Lower leg skin (tissue), 4 donors: ENCODE measurements at regions not wholly inside any gene's neighbourhood (a gene's known extent, or its start where the extent isn't known, plus 50 kb on each side); places are given as distances from the start of the nearest gene placed in this dataset.

Experiments
- DNase-seq, 2 donors: peaks; one replicate each; pipeline ENCODE4 v3.0.0-alpha.2; 2019; ENCODE audit warnings: low spot score in 2 of 2
- H3K4me3 ChIP-seq: fragments of 200-600 bp; sonication (generic); 2 replicates; pipeline ENCODE4 v1.5.1; 2017; ENCODE audit warnings: mild to moderate bottlenecking, low read depth; ENCODE audit not compliant: poor library complexity, severe bottlenecking
- POLR2A ChIP-seq, 2 donors: fragments of 450-650 bp; IDR thresholded peaks; one replicate each; pipeline ENCODE4 v1.6.1; 2016 to 2017; ENCODE audit warnings: antibody characterized with exemption in 2 of 2, mild to moderate bottlenecking in 1 of 2, moderate library complexity in 1 of 2
- WGBS, 2 donors: methylation state at CpG; one replicate each; pipeline ENCODE4 v1.1.5; 2018; 5-methylcytosine and 5-hydroxymethylcytosine counted together
- intact Hi-C: fragments of 100-400 bp; cut with DNase I; formaldehyde crosslinking; loops from one replicate; pipeline ENCODE4 v1.15.0; 2023; ENCODE audit warnings: low total_unique reads
- TF ChIP-seq, protein P1 (sequence below), 3 donors: fragments of 450-650 bp; IDR thresholded peaks; one replicate each; pipeline ENCODE4 v1.5.1; 2016; ENCODE audit warnings: antibody characterized with exemption in 3 of 3, mild to moderate bottlenecking in 3 of 3, moderate library complexity in 2 of 3

DNA sequence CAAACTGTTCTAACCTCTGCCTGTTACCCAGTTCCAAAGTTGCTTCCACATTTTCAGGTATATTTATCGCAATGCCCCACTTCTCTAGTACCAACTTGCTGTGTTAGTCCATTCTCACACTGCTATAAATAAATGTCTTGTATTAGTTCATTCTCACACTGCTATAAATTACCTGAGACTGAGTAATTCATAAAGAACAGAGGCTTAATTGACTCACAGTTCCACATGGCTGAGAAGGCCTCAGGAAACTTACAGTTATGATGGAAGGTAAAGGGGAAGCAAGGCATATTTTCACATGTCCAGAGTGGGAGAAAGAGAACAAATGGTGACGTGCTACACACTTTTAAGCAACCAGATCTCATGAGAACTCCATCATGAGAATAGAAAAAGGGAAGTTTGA lies 130.4 kb upstream of the C11orf87 start:
- no peak for DNase-seq
- WGBS, 2 donors = 85 to 86% methylated on average over 2 of the region's 2 CpGs
- TF ChIP-seq, protein P1, sequence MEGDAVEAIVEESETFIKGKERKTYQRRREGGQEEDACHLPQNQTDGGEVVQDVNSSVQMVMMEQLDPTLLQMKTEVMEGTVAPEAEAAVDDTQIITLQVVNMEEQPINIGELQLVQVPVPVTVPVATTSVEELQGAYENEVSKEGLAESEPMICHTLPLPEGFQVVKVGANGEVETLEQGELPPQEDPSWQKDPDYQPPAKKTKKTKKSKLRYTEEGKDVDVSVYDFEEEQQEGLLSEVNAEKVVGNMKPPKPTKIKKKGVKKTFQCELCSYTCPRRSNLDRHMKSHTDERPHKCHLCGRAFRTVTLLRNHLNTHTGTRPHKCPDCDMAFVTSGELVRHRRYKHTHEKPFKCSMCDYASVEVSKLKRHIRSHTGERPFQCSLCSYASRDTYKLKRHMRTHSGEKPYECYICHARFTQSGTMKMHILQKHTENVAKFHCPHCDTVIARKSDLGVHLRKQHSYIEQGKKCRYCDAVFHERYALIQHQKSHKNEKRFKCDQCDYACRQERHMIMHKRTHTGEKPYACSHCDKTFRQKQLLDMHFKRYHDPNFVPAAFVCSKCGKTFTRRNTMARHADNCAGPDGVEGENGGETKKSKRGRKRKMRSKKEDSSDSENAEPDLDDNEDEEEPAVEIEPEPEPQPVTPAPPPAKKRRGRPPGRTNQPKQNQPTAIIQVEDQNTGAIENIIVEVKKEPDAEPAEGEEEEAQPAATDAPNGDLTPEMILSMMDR (IDR thresholded peaks at IDR 0.05) = no peak
- TF ChIP-seq POLR2A (IDR thresholded peaks at IDR 0.05) = no peak
- intact Hi-C loops = no loop called here
- no peak overlapping the region for H3K4me3 ChIP-seq

DNA sequence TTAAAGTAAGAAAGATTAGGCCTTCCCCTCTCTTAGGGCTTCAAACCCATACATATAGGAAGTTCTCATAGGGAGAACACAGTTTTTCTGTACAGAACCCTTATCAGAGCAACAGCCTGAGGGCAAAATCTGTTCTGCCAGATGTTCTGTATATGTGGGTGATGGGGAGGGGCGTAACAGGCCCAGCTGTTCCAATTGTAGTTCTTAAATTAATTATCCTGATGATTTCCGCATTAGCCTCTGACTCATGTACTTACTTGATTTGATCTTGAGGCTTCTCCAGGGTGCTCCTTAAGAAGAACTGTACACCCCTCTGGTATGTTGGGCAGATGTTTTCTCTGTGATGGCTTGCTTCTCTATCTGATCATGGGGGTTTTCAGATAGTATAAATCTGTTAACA lies 123.1 kb upstream of the C11orf87 start:
- DNase-seq = no peak
- TF ChIP-seq, protein P1 (IDR thresholded peaks at IDR 0.05) = no peak
- TF ChIP-seq POLR2A (IDR thresholded peaks at IDR 0.05) = no peak
- H3K4me3 ChIP-seq = no peak overlapping the region
- intact Hi-C loops = no loop called here
- 28 to 48% methylated on average over 2 of the region's 2 CpGs for WGBS, 2 donors

DNA sequence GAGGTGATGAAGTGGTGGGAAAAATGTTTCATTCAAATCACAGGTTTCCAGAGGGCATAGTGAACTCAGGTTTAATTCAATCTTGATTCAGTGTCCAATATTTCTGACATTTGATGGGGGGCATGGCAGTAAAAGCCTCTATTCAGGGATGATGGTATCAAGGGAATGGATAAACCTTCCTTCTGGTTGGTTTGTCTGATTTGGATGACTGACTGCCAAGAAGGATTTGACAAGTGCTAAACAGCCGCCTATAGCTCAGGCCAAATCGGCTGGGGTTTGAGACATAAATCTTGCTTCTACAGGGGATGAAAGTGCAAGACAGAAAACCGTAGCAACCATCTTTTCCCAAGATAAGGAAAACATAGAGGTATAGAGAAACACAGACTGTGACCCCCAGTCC lies 121.8 kb upstream of the C11orf87 start:
- TF ChIP-seq, protein P1 (IDR thresholded peaks at IDR 0.05) = no peak
- no peak for TF ChIP-seq POLR2A (IDR thresholded peaks at IDR 0.05)
- intact Hi-C loops = no loop called here
- WGBS, 2 donors = 78 to 81% methylated on average over 3 of the region's 3 CpGs
- DNase-seq = no peak
- H3K4me3 ChIP-seq = no peak overlapping the region

DNA sequence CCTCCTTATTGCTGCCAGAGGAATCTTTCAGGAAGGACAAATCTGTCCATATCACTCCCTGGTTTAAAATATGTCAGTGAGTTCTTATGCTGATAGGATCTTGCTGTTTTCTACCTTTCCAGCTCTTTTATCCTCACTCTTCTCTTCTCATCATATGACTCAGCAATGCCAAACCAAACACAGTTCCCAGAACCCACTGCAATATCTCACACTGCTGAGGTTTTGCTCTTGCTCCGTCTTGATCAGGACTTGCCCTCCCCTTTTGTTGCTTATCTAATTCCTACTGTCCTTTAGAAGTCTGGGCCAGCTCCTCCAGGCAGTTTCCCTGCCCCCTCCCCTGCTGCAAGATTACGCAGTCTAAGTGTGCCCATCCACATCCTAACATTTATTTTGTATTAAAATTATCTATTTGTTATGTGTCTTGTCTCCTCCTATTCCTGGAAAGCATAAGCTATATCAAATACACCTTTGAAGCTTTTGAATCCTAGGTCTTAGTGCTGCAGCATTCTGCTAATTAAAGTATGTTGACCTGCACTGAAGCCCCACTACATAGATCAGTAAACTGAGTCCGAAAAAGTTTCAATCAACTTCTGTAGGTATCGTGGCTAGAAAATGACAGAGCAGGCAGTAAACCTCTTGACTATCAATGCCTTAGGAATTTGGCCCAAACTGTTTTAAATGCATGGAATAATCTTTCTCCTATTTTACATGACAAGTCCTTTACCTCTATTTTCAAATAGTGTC lies 119.2 kb upstream of the C11orf87 start:
- TF ChIP-seq, protein P1 (IDR thresholded peaks at IDR 0.05) = no peak
- no peak for TF ChIP-seq POLR2A (IDR thresholded peaks at IDR 0.05)
- DNase-seq = no peak
- H3K4me3 ChIP-seq = no peak overlapping the region
- intact Hi-C loops = no loop called here
- 55 to 68% methylated on average over 4 of the region's 4 CpGs for WGBS, 2 donors

DNA sequence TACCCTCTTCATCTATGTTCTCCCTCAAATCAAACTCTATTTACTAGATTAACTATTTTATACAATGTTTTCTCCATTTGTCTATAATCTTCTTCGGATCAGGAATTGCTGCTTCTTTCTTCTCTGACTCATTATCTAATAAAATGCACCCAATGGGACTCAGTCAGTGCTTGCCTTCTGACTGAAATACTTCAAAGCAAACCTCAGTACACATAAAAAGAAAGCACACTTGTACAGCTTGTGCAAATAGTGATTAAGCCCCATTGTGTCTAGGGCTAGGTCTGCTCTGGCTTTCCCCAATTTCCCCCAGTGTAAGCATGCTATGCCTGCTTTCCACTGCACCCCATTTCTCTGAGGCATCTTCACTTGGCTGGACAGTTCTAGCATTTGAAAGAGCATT lies 118.6 kb upstream of the C11orf87 start:
- DNase-seq = no peak
- intact Hi-C loops = no loop called here
- no peak for TF ChIP-seq POLR2A (IDR thresholded peaks at IDR 0.05)
- TF ChIP-seq, protein P1 (IDR thresholded peaks at IDR 0.05) = no peak
- WGBS, 2 donors = 55 to 61% methylated on average over 1 of the region's 1 CpG
- H3K4me3 ChIP-seq = no peak overlapping the region

DNA sequence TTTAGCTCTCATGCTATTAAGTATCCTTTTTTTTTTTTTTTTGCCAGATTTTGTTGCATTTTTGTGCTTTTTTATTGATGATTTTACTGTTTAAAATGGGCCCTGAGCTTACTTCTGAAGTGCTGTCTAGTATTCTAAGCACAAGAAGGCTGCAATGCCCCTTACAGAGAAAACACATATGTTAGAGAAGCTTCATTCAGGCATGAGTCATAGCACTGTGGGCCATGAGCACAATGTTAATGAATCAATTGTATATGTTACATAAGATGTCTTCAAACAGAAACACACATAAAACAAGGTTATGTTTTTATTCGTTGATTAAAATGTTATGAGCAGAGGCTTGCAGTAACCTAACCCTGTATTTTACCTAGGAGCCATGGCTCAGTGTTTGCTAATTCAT lies 117.8 kb upstream of the C11orf87 start:
- intact Hi-C loops = no loop called here
- TF ChIP-seq, protein P1 (IDR thresholded peaks at IDR 0.05) = no peak
- no peak for DNase-seq
- 53 to 54% methylated on average over 1 of the region's 1 CpG for WGBS, 2 donors
- H3K4me3 ChIP-seq = no peak overlapping the region
